ENCODE measurements at regions not wholly inside any gene's neighbourhood (a gene's known extent, or its start where the extent isn't known, plus 50 kb on each side); places are given as distances from the start of the nearest gene placed in this dataset.

- H3K9me3 ChIP-seq (ENCODE audit: control insufficient read depth in 2 of 2, insufficient read depth in 1 of 2, low read length in 1 of 2), result no peaks in the 10 kb centered on the region
- 95% methylated on average over 3 of the region's 3 CpGs for WGBS
- no peak overlapping the region for H3K27ac ChIP-seq (ENCODE audit: low read depth in 1 of 2, low read length in 1 of 2)
- H3K4me1 ChIP-seq (ENCODE audit: control insufficient read depth in 2 of 2, insufficient read depth in 2 of 2, low read length in 2 of 2), result no peaks in the 10 kb centered on the region
- no peaks in the 10 kb centered on the region for H3K36me3 ChIP-seq (ENCODE audit: control insufficient read depth in 2 of 2, insufficient read depth in 2 of 2, low read length in 1 of 2)
- H3K4me3 ChIP-seq (ENCODE audit: low read length in 2 of 2), result no peak overlapping the region
- DNase-seq (ENCODE audit: low read depth in 6 of 9, low spot score in 9 of 9), result no peak
- no peaks in the 10 kb centered on the region for H3K27me3 ChIP-seq (ENCODE audit: control insufficient read depth in 2 of 2, insufficient read depth in 1 of 2, low read length in 1 of 2)
Measured at GRCh38 chr7:54825368-54825767, 66.4 kb upstream of the SEC61G start.

- Histone ChIP-seq H3K4me1 (ENCODE audit: control insufficient read depth in 2 of 2, insufficient read depth in 2 of 2, low read length in 2 of 2) (no peaks in the 10 kb centered on the region), H3K9me3 (ENCODE audit: control insufficient read depth in 2 of 2, insufficient read depth in 1 of 2, low read length in 1 of 2) (no peaks in the 10 kb centered on the region), H3K27me3 (ENCODE audit: control insufficient read depth in 2 of 2, insufficient read depth in 1 of 2, low read length in 1 of 2) (no peaks in the 10 kb centered on the region), H3K27ac (ENCODE audit: low read depth in 1 of 2, low read length in 1 of 2) (no peak overlapping the region), H3K4me3 (ENCODE audit: low read length in 2 of 2) (no peak overlapping the region), H3K36me3 (ENCODE audit: control insufficient read depth in 2 of 2, insufficient read depth in 2 of 2, low read length in 1 of 2) (no peaks in the 10 kb centered on the region)
- WGBS, result 66% methylated on average over 4 of the region's 4 CpGs
- DNase-seq (ENCODE audit: low read depth in 6 of 9, low spot score in 9 of 9), result no peak
Measured at GRCh38 chr7:54827734-54828133, 68.7 kb upstream of the SEC61G start.

GRCh38 chr7:54831046-54831643 lies 72.1 kb upstream of the SEC61G start:
- no peaks in the 10 kb centered on the region for H3K27me3 ChIP-seq (ENCODE audit: control insufficient read depth in 2 of 2, insufficient read depth in 1 of 2, low read length in 1 of 2)
- 96% methylated on average over 4 of the region's 4 CpGs for WGBS
- DNase-seq (ENCODE audit: low read depth in 6 of 9, low spot score in 9 of 9), result no peak
- no peaks in the 10 kb centered on the region for H3K4me1 ChIP-seq (ENCODE audit: control insufficient read depth in 2 of 2, insufficient read depth in 2 of 2, low read length in 2 of 2)
- H3K4me3 ChIP-seq (ENCODE audit: low read length in 2 of 2), result no peak overlapping the region
- no peak overlapping the region for H3K27ac ChIP-seq (ENCODE audit: low read depth in 1 of 2, low read length in 1 of 2)
- no peaks in the 10 kb centered on the region for H3K36me3 ChIP-seq (ENCODE audit: control insufficient read depth in 2 of 2, insufficient read depth in 2 of 2, low read length in 1 of 2)
- peaks cover 0 to 5% of the 10 kb centered on the region in 2 donors for H3K9me3 ChIP-seq (ENCODE audit: control insufficient read depth in 2 of 2, insufficient read depth in 1 of 2, low read length in 1 of 2)

- H3K9me3 ChIP-seq (ENCODE audit: control insufficient read depth in 2 of 2, insufficient read depth in 1 of 2, low read length in 1 of 2), result peaks cover 0 to 5% of the 10 kb centered on the region in 2 donors
- 56% methylated on average over 7 of the region's 7 CpGs for WGBS
- no peak overlapping the region for H3K4me3 ChIP-seq (ENCODE audit: low read length in 2 of 2)
- no peaks in the 10 kb centered on the region for H3K36me3 ChIP-seq (ENCODE audit: control insufficient read depth in 2 of 2, insufficient read depth in 2 of 2, low read length in 1 of 2)
- no peaks in the 10 kb centered on the region for H3K4me1 ChIP-seq (ENCODE audit: control insufficient read depth in 2 of 2, insufficient read depth in 2 of 2, low read length in 2 of 2)
- H3K27ac ChIP-seq (ENCODE audit: low read depth in 1 of 2, low read length in 1 of 2), result no peak overlapping the region
- DNase-seq (ENCODE audit: low read depth in 6 of 9, low spot score in 9 of 9), result no peak
- no peaks in the 10 kb centered on the region for H3K27me3 ChIP-seq (ENCODE audit: control insufficient read depth in 2 of 2, insufficient read depth in 1 of 2, low read length in 1 of 2)
Measured at GRCh38 chr7:54831644-54832095, 72.7 kb upstream of the SEC61G start.

- DNase-seq (ENCODE audit: low read depth in 6 of 9, low spot score in 9 of 9), result no peak
- Histone ChIP-seq H3K9me3 (ENCODE audit: control insufficient read depth in 2 of 2, insufficient read depth in 1 of 2, low read length in 1 of 2) (peaks cover 0 to 5% of the 10 kb centered on the region in 2 donors), H3K4me1 (ENCODE audit: control insufficient read depth in 2 of 2, insufficient read depth in 2 of 2, low read length in 2 of 2) (no peaks in the 10 kb centered on the region), H3K27ac (ENCODE audit: low read depth in 1 of 2, low read length in 1 of 2) (no peak overlapping the region), H3K36me3 (ENCODE audit: control insufficient read depth in 2 of 2, insufficient read depth in 2 of 2, low read length in 1 of 2) (no peaks in the 10 kb centered on the region), H3K4me3 (ENCODE audit: low read length in 2 of 2) (no peak overlapping the region), H3K27me3 (ENCODE audit: control insufficient read depth in 2 of 2, insufficient read depth in 1 of 2, low read length in 1 of 2) (no peaks in the 10 kb centered on the region)
- 94% methylated on average over 39 of the region's 39 CpGs for WGBS
Measured at GRCh38 chr7:54833001-54833467, 74.0 kb upstream of the SEC61G start.

GRCh38 chr7:54837168-54837567 lies 78.2 kb upstream of the SEC61G start:
- no peaks in the 10 kb centered on the region for H3K27me3 ChIP-seq (ENCODE audit: control insufficient read depth in 2 of 2, insufficient read depth in 1 of 2, low read length in 1 of 2)
- WGBS, result 95% methylated on average over 7 of the region's 7 CpGs
- H3K9me3 ChIP-seq (ENCODE audit: control insufficient read depth in 2 of 2, insufficient read depth in 1 of 2, low read length in 1 of 2), result peaks cover 0 to 5% of the 10 kb centered on the region in 2 donors
- H3K4me1 ChIP-seq (ENCODE audit: control insufficient read depth in 2 of 2, insufficient read depth in 2 of 2, low read length in 2 of 2), result no peaks in the 10 kb centered on the region
- no peaks in the 10 kb centered on the region for H3K36me3 ChIP-seq (ENCODE audit: control insufficient read depth in 2 of 2, insufficient read depth in 2 of 2, low read length in 1 of 2)
- H3K27ac ChIP-seq (ENCODE audit: low read depth in 1 of 2, low read length in 1 of 2), result no peak overlapping the region
- no peak for DNase-seq (ENCODE audit: low read depth in 6 of 9, low spot score in 9 of 9)
- no peak overlapping the region for H3K4me3 ChIP-seq (ENCODE audit: low read length in 2 of 2)

GRCh38 chr7:54837761-54838160 lies 78.8 kb upstream of the SEC61G start:
- no peak for DNase-seq (ENCODE audit: low read depth in 6 of 9, low spot score in 9 of 9)
- no peaks in the 10 kb centered on the region for H3K36me3 ChIP-seq (ENCODE audit: control insufficient read depth in 2 of 2, insufficient read depth in 2 of 2, low read length in 1 of 2)
- H3K27ac ChIP-seq (ENCODE audit: low read depth in 1 of 2, low read length in 1 of 2), result no peak overlapping the region
- no peaks in the 10 kb centered on the region for H3K27me3 ChIP-seq (ENCODE audit: control insufficient read depth in 2 of 2, insufficient read depth in 1 of 2, low read length in 1 of 2)
- no peaks in the 10 kb centered on the region for H3K4me1 ChIP-seq (ENCODE audit: control insufficient read depth in 2 of 2, insufficient read depth in 2 of 2, low read length in 2 of 2)
- H3K4me3 ChIP-seq (ENCODE audit: low read length in 2 of 2), result no peak overlapping the region
- WGBS, result 87% methylated on average over 7 of the region's 7 CpGs
- peaks cover 0 to 5% of the 10 kb centered on the region in 2 donors for H3K9me3 ChIP-seq (ENCODE audit: control insufficient read depth in 2 of 2, insufficient read depth in 1 of 2, low read length in 1 of 2)

GRCh38 chr7:54838175-54838910 lies 79.3 kb upstream of the SEC61G start:
- Histone ChIP-seq H3K27ac (ENCODE audit: low read depth in 1 of 2, low read length in 1 of 2) (no peak overlapping the region), H3K9me3 (ENCODE audit: control insufficient read depth in 2 of 2, insufficient read depth in 1 of 2, low read length in 1 of 2) (peaks cover 0 to 5% of the 10 kb centered on the region in 2 donors), H3K4me3 (ENCODE audit: low read length in 2 of 2) (no peak overlapping the region), H3K27me3 (ENCODE audit: control insufficient read depth in 2 of 2, insufficient read depth in 1 of 2, low read length in 1 of 2) (no peaks in the 10 kb centered on the region), H3K4me1 (ENCODE audit: control insufficient read depth in 2 of 2, insufficient read depth in 2 of 2, low read length in 2 of 2) (no peaks in the 10 kb centered on the region), H3K36me3 (ENCODE audit: control insufficient read depth in 2 of 2, insufficient read depth in 2 of 2, low read length in 1 of 2) (no peaks in the 10 kb centered on the region)
- 94% methylated on average over 6 of the region's 6 CpGs for WGBS
- no peak for DNase-seq (ENCODE audit: low read depth in 6 of 9, low spot score in 9 of 9)

GRCh38 chr7:54839575-54840213 lies 80.7 kb upstream of the SEC61G start:
- H3K36me3 ChIP-seq (ENCODE audit: control insufficient read depth in 2 of 2, insufficient read depth in 2 of 2, low read length in 1 of 2), result no peaks in the 10 kb centered on the region
- DNase-seq (ENCODE audit: low read depth in 6 of 9, low spot score in 9 of 9), result no peak
- H3K4me1 ChIP-seq (ENCODE audit: control insufficient read depth in 2 of 2, insufficient read depth in 2 of 2, low read length in 2 of 2), result no peaks in the 10 kb centered on the region
- 77% methylated on average over 9 of the region's 9 CpGs for WGBS
- no peak overlapping the region for H3K27ac ChIP-seq (ENCODE audit: low read depth in 1 of 2, low read length in 1 of 2)
- no peaks in the 10 kb centered on the region for H3K9me3 ChIP-seq (ENCODE audit: control insufficient read depth in 2 of 2, insufficient read depth in 1 of 2, low read length in 1 of 2)
- H3K4me3 ChIP-seq (ENCODE audit: low read length in 2 of 2), result no peak overlapping the region
- H3K27me3 ChIP-seq (ENCODE audit: control insufficient read depth in 2 of 2, insufficient read depth in 1 of 2, low read length in 1 of 2), result no peaks in the 10 kb centered on the region
